OCI-LY1 (cell line): ENCODE measurements at regions not wholly inside any gene's neighbourhood (a gene's known extent, or its start where the extent isn't known, plus 50 kb on each side); places are given as distances from the start of the nearest gene placed in this dataset.
"Not testable (repeated sequence)": the region's sequence is repeated elsewhere in the genome, so short reads cannot be mapped to it uniquely, and the experiment has no call there.

Experiments
- H2AFZ ChIP-seq: fragments of 200-600 bp; sonication (generic), shearing (Covaris generic); 2 replicates; pipeline ENCODE4 v1.6.0; 2014; ENCODE audit warnings: antibody characterized with exemption, mild to moderate bottlenecking, low read length
- H3F3A ChIP-seq: fragments of 200-600 bp; sonication (generic), shearing (Covaris generic); 2 replicates; pipeline ENCODE4 v1.6.0; 2014; ENCODE audit warnings: mild to moderate bottlenecking, antibody characterized with exemption, low read length, moderate library complexity; ENCODE audit not compliant: insufficient read depth
- H3K27ac ChIP-seq: fragments of 200-600 bp; sonication (generic); 2 replicates; pipeline ENCODE4 v1.5.1; 2014; ENCODE audit warnings: low read length, mixed run types, mild to moderate bottlenecking, low read depth; ENCODE audit not compliant: poor library complexity, severe bottlenecking
- H3K27me3 ChIP-seq: fragments of 200-600 bp; sonication (generic); 2 replicates; pipeline ENCODE4 v1.6.0; 2014; ENCODE audit warnings: antibody characterized with exemption, mild to moderate bottlenecking, low read length, moderate library complexity; ENCODE audit not compliant: insufficient read depth
- H3K36me3 ChIP-seq: fragments of 200-600 bp; sonication (generic); 2 replicates; pipeline ENCODE4 v1.6.1; 2014; ENCODE audit warnings: mild to moderate bottlenecking, antibody characterized with exemption, low read length, moderate library complexity, mixed read lengths; ENCODE audit not compliant: insufficient read depth
- H3K4me1 ChIP-seq: fragments of 200-600 bp; sonication (generic); 2 replicates; pipeline ENCODE4 v1.5.1; 2014; ENCODE audit warnings: mild to moderate bottlenecking, low read length, moderate library complexity; ENCODE audit not compliant: insufficient read depth, severe bottlenecking
- H3K4me2 ChIP-seq: fragments of 200-600 bp; sonication (generic), shearing (Covaris generic); 2 replicates; pipeline ENCODE4 v1.6.1; 2014; ENCODE audit warnings: low read length
- H3K4me3 ChIP-seq: fragments of 200-600 bp; sonication (generic); 2 replicates; pipeline ENCODE4 v1.5.1; 2014; ENCODE audit warnings: low read length, low read depth, mild to moderate bottlenecking, mixed read lengths; ENCODE audit not compliant: poor library complexity, severe bottlenecking
- H3K79me2 ChIP-seq: fragments of 200-600 bp; shearing (Covaris generic); 2 replicates; pipeline ENCODE4 v1.6.1; 2016; ENCODE audit warnings: mixed run types, low read length, mixed read lengths; ENCODE audit not compliant: insufficient read depth
- H3K9ac ChIP-seq: fragments of 200-600 bp; sonication (generic), shearing (Covaris generic); 2 replicates; pipeline ENCODE4 v1.6.1; 2014; ENCODE audit warnings: mild to moderate bottlenecking, low read length, mixed read lengths
- H3K9me2 ChIP-seq: fragments of 200-600 bp; sonication (generic), shearing (Covaris generic); 2 replicates; pipeline ENCODE4 v1.6.1; 2014; ENCODE audit warnings: low read depth, mild to moderate bottlenecking, low read length, mixed read lengths
- H3K9me3 ChIP-seq: fragments of 200-600 bp; shearing (Covaris generic); 2 replicates; pipeline ENCODE4 v1.6.1; 2014; ENCODE audit warnings: low read length, mixed read lengths
- H4K20me1 ChIP-seq: fragments of 200-600 bp; sonication (generic), shearing (Covaris generic); 2 replicates; pipeline ENCODE4 v1.6.0; 2016; ENCODE audit warnings: mild to moderate bottlenecking, low read length; ENCODE audit not compliant: insufficient read depth
- CTCF ChIP-seq: fragments of 200-600 bp; sonication (generic), shearing (Covaris generic); IDR thresholded peaks from 2 replicates; pipeline ENCODE4 v1.5.1; 2017; ENCODE audit warnings: mild to moderate bottlenecking, antibody characterized with exemption, low read length, moderate library complexity, mixed read lengths
- EZH2 ChIP-seq: fragments of 200-600 bp; sonication (generic), shearing (Covaris generic); IDR thresholded peaks from 2 replicates; pipeline ENCODE4 v1.8.0; 2017; ENCODE audit warnings: borderline replicate concordance, mixed run types, mild to moderate bottlenecking, antibody characterized with exemption, low read length, moderate library complexity, mixed read lengths

- Histone ChIP-seq H3K79me2 (no peaks in the 10 kb centered on the region), H4K20me1 (no peaks in the 10 kb centered on the region), H3K4me3 (no peak overlapping the region), H3K4me2 (no peak overlapping the region), H2AFZ (no peak overlapping the region), H3K9ac (no peak overlapping the region), H3K9me2 (no peaks in the 10 kb centered on the region), H3K27me3 (no peaks in the 10 kb centered on the region), H3K36me3 (no peaks in the 10 kb centered on the region), H3K9me3 (no peaks in the 10 kb centered on the region), H3K4me1 (no peaks in the 10 kb centered on the region), H3F3A (no peaks in the 10 kb centered on the region), H3K27ac (no peak overlapping the region)
- TF ChIP-seq EZH2 (no peak), CTCF (no peak)
Observed at GRCh38 chr4:115501656-115502055, 388.2 kb upstream of the NDST4 start.

GRCh38 chr4:115493770-115494169 is 380.4 kb upstream of the NDST4 start:
- H3K9me2 ChIP-seq, H3K79me2 ChIP-seq, H3K4me1 ChIP-seq, H3K9me3 ChIP-seq, H3K27ac ChIP-seq, H4K20me1 ChIP-seq, H3K36me3 ChIP-seq, H2AFZ ChIP-seq, H3K4me2 ChIP-seq, H3F3A ChIP-seq, H3K4me3 ChIP-seq, H3K27me3 ChIP-seq, H3K9ac ChIP-seq: not testable (repeated sequence)

- H3K9ac ChIP-seq: no peak overlapping the region
- H4K20me1 ChIP-seq: no peaks in the 10 kb centered on the region
Observed at GRCh38 chr4:115491686-115492085, 378.3 kb upstream of the NDST4 start.

More at GRCh38 chr4:115491686-115492085, 378.3 kb upstream of the NDST4 start:
- Histone ChIP-seq H3K36me3 (no peaks in the 10 kb centered on the region), H3K9me2 (no peaks in the 10 kb centered on the region), H3K4me3 (no peak overlapping the region), H3F3A (no peaks in the 10 kb centered on the region), H3K79me2 (no peaks in the 10 kb centered on the region), H3K4me1 (no peaks in the 10 kb centered on the region), H2AFZ (no peak overlapping the region), H3K27me3 (no peaks in the 10 kb centered on the region), H3K27ac (no peak overlapping the region), H3K9me3 (no peaks in the 10 kb centered on the region), H3K4me2 (no peak overlapping the region)
- TF ChIP-seq EZH2 (no peak), CTCF (no peak)
